ENCODE measurements at regions not wholly inside any gene's neighbourhood (a gene's known extent, or its start where the extent isn't known, plus 50 kb on each side); places are given as distances from the start of the nearest gene placed in this dataset.

GRCh38 chr12:93970900-93971688 is 177.3 kb upstream of the PLXNC1 start:
- no peaks in the 10 kb centered on the region for H3K36me3 Mint-ChIP-seq
- H3K4me3 Mint-ChIP-seq, result no peak overlapping the region
- ATAC-seq (no peak), DNase-seq (ENCODE audit: low spot score in 2 of 2) (no peak)
- H3K27ac Mint-ChIP-seq, result no peak overlapping the region
- H3K9me3 Mint-ChIP-seq, result no peaks in the 10 kb centered on the region
- H3K4me1 Mint-ChIP-seq, result peaks cover 5% of the 10 kb centered on the region

DNA sequence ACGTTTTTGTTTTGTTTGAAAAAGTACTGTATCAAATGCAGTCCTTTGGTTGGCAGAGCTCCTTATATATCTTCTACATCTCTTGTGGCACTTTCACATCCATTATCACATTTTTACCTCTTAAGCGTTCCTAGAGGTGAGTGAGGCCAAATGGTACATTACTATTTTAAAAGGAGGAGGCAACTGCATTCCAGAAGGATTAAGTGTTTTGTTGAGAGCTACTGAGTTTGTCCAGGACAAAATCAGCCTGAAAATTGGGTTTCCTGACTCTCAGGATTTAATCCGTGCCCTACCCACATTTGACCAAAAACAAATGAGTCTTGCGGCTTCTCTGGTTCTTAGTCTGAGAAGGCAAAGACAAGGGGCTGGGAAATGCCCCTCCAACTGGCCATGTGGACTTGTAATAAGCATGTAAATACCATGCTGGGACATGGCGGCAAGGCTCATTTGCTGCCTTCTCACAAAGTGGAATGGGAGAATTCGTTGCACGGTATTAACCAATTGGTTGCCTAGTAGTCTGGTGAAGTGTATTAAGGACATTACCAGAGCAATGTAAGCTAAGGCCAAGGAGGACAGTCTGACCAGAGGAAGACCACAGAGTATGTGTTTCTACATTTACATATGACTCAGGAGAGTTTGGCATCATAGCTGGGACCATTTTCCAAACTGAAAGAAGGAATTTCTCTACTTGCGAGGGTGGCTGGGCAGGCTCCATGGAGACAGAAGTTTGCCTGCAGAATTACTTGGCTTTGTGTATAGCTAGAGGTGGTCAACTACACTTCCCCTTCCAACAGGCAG is 175.8 kb upstream of the PLXNC1 start:
- no peak for ATAC-seq
- H3K4me3 Mint-ChIP-seq, result no peak overlapping the region
- no peak for DNase-seq (ENCODE audit: low spot score in 2 of 2)
- H3K4me1 Mint-ChIP-seq, result peaks cover 6% of the 10 kb centered on the region
- H3K27ac Mint-ChIP-seq, result no peak overlapping the region
- H3K36me3 Mint-ChIP-seq, result no peaks in the 10 kb centered on the region
- H3K9me3 Mint-ChIP-seq, result no peaks in the 10 kb centered on the region

GRCh38 chr12:93974252-93974651 is 174.1 kb upstream of the PLXNC1 start:
- no peak overlapping the region for H3K4me3 Mint-ChIP-seq
- H3K36me3 Mint-ChIP-seq, result no peaks in the 10 kb centered on the region
- peaks cover 6% of the 10 kb centered on the region for H3K4me1 Mint-ChIP-seq
- ATAC-seq (no peak), DNase-seq (ENCODE audit: low spot score in 2 of 2) (no peak)
- no peaks in the 10 kb centered on the region for H3K9me3 Mint-ChIP-seq
- H3K27ac Mint-ChIP-seq, result no peak overlapping the region

DNA sequence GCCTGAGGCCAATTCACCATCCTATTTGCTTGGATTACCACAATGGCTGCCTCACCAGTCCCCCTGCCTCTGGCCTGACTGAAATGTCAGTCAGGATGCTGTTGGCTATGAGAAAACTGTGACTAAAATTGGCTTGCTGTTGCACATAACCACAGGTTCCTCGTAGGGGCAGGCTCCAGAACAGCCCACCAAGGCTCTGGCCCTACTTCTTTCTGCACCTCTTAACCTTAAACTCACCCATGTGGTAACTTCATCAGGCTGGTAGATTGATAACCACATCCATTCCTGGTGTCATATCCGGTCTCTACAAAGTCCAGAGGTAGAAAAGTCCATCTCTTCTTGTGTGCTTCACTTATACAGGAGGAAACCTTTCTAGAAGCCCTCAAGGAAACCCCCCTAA is 172.4 kb upstream of the PLXNC1 start:
- DNase-seq (ENCODE audit: low spot score in 2 of 2) (no peak), ATAC-seq (peak; percentile 39)
- Mint-ChIP-seq H3K9me3 (no peaks in the 10 kb centered on the region), H3K27ac (no peak overlapping the region), H3K36me3 (no peaks in the 10 kb centered on the region), H3K4me1 (peaks cover 6% of the 10 kb centered on the region), H3K4me3 (no peak overlapping the region)

DNA sequence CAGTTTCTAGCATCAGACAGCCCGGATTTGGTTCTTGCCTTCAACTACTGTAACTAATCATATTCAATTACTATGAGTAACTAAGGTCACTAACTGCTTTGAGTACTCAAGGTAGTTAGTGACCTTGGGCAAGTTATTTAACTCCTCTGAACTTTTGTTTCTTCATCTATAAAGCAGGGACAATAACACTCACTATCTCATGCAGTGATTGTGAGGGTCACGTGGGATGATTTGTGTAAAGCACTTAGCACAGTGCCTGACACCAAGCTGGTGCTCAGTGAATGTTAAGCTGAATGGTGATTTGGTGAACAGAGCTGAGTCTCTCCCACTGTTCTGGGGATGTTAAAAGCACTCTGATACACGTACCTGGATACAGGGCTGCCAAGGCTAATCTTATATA is 171.3 kb upstream of the PLXNC1 start:
- Mint-ChIP-seq H3K4me1 (peaks cover 6% of the 10 kb centered on the region), H3K9me3 (no peaks in the 10 kb centered on the region), H3K4me3 (no peak overlapping the region), H3K36me3 (no peaks in the 10 kb centered on the region), H3K27ac (no peak overlapping the region)
- ATAC-seq (no peak), DNase-seq (ENCODE audit: low spot score in 2 of 2) (no peak)

DNA sequence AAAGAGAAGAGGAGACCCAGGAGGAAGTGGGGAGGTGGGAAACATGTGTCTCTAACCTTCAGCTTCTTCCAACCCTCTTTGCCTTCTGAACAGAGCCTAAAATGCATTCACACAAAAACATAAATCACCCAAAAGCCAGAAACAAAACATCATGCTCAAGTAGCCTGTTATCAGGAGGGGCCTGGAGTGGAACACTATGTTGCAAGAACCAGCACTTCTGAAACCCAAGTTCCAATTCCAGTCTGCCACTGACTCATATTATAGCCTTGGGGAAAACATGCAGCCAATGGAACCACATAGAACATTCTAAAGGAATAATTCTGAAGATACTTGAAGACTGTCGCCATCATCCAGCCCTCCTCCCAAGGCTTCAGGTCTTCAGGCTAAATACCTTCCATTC is 169.8 kb upstream of the PLXNC1 start:
- no peaks in the 10 kb centered on the region for H3K9me3 Mint-ChIP-seq
- no peaks in the 10 kb centered on the region for H3K36me3 Mint-ChIP-seq
- H3K4me1 Mint-ChIP-seq, result peaks cover 16% of the 10 kb centered on the region
- DNase-seq (ENCODE audit: low spot score in 2 of 2) (no peak), ATAC-seq (no peak)
- no peak overlapping the region for H3K4me3 Mint-ChIP-seq
- H3K27ac Mint-ChIP-seq, result no peak overlapping the region

GRCh38 chr12:93979189-93979588 is 169.2 kb upstream of the PLXNC1 start:
- Mint-ChIP-seq H3K36me3 (no peaks in the 10 kb centered on the region), H3K27ac (no peak overlapping the region), H3K4me3 (no peak overlapping the region), H3K4me1 (peaks cover 16% of the 10 kb centered on the region), H3K9me3 (no peaks in the 10 kb centered on the region)
- DNase-seq (ENCODE audit: low spot score in 2 of 2) (no peak), ATAC-seq (no peak)

DNA sequence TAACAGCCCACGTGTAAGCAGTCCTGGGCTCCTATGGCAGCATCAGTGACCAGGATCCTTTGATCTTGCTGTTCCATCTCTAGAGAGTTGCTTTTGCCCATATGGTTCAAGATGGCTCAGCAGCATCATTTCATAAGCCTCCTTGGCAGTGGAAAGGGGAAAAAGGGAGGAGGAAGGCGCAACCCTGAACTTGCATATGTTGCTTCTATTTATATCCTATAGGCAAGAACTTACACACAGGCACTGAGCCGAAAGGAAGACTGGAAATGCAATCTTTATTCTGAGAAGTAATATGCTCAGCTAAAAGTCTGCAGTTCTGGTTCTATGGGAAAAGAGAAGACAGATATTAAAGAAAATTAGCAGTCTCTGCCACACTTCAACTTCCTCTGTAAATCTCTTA is 167.7 kb upstream of the PLXNC1 start:
- Mint-ChIP-seq H3K4me1 (peaks cover 14% of the 10 kb centered on the region), H3K36me3 (no peaks in the 10 kb centered on the region), H3K9me3 (no peaks in the 10 kb centered on the region), H3K27ac (no peak overlapping the region), H3K4me3 (no peak overlapping the region)
- ATAC-seq (no peak), DNase-seq (ENCODE audit: low spot score in 2 of 2) (no peak)

DNA sequence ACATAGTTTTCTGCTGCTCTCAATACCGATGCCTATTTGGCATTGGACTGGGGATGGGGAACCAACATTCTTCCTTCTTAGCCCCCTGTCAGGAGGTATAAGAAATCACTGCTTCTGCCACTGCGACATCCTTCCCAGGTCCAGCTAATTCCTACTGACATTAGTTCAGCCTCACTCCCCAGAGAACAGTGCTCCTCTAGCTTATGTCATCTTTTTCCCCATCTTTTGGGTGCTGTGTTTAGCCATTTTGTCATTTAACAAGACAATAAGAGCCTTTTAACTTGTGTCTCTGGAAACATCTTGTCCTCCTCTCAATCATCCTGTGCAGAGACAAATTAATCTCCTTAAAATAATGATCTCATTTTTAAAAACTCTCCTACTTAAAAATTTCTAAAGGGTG is 167.0 kb upstream of the PLXNC1 start:
- DNase-seq (ENCODE audit: low spot score in 2 of 2) (no peak), ATAC-seq (no peak)
- H3K36me3 Mint-ChIP-seq, result no peaks in the 10 kb centered on the region
- H3K4me1 Mint-ChIP-seq, result peaks cover 9% of the 10 kb centered on the region
- H3K9me3 Mint-ChIP-seq, result no peaks in the 10 kb centered on the region
- H3K4me3 Mint-ChIP-seq, result no peak overlapping the region
- no peak overlapping the region for H3K27ac Mint-ChIP-seq

- no peaks in the 10 kb centered on the region for H3K9me3 Mint-ChIP-seq
Observed at GRCh38 chr12:93982771-93983315, 165.5 kb upstream of the PLXNC1 start.

DNA sequence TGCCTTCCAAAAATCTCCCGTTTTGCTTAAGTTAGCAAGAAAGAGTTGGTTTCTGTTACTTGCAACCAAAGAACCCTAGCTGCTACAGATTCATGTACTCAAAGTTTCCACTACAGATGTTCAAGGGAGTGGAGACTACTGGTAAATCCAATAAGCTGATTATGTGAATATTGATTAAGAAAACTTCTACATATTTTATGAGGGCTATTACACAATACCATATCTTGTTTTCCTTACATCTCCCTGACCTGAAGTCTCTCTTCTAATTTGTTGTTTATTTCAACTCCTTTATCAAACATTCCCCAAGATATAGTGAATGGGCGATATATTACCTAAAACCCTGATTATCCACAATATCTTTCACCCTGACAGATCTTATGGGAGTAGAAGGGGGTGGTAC is 164.4 kb upstream of the PLXNC1 start:
- Mint-ChIP-seq H3K9me3 (no peaks in the 10 kb centered on the region), H3K27ac (no peak overlapping the region), H3K4me3 (no peak overlapping the region), H3K4me1 (peaks cover 9% of the 10 kb centered on the region), H3K36me3 (no peaks in the 10 kb centered on the region)
- DNase-seq (ENCODE audit: low spot score in 2 of 2) (no peak), ATAC-seq (no peak)

More at GRCh38 chr12:93982771-93983315, 165.5 kb upstream of the PLXNC1 start:
- peak; percentile 85 for ATAC-seq
- H3K4me3 Mint-ChIP-seq, result no peak overlapping the region
- H3K36me3 Mint-ChIP-seq, result no peaks in the 10 kb centered on the region
- H3K27ac Mint-ChIP-seq, result no peak overlapping the region
- no peak for DNase-seq (ENCODE audit: low spot score in 2 of 2)
- H3K4me1 Mint-ChIP-seq, result peaks cover 9% of the 10 kb centered on the region

DNA sequence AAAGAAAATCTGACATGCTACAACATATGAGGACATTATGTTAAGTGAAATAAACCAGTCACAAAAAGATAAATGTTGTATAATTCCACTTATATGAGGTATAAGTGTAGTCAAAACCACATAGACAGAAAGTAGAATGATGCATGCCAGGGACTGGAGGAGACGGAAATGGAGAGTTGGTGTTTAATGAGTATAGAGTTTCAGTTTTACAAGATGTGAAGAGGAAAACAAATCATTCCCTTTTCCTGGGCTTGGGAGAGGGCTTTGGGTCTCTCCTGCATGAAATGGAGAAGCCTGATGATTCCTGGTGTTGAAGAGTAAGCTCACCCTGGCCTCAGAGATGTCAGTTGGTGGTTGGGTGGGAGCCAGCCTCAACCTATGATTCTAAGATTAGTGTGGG is 158.4 kb upstream of the PLXNC1 start:
- DNase-seq (ENCODE audit: low spot score in 2 of 2) (no peak), ATAC-seq (no peak)
- no peak overlapping the region for H3K4me3 Mint-ChIP-seq
- H3K27ac Mint-ChIP-seq, result no peak overlapping the region
- no peaks in the 10 kb centered on the region for H3K9me3 Mint-ChIP-seq
- no peaks in the 10 kb centered on the region for H3K36me3 Mint-ChIP-seq
- H3K4me1 Mint-ChIP-seq, result no peaks in the 10 kb centered on the region

DNA sequence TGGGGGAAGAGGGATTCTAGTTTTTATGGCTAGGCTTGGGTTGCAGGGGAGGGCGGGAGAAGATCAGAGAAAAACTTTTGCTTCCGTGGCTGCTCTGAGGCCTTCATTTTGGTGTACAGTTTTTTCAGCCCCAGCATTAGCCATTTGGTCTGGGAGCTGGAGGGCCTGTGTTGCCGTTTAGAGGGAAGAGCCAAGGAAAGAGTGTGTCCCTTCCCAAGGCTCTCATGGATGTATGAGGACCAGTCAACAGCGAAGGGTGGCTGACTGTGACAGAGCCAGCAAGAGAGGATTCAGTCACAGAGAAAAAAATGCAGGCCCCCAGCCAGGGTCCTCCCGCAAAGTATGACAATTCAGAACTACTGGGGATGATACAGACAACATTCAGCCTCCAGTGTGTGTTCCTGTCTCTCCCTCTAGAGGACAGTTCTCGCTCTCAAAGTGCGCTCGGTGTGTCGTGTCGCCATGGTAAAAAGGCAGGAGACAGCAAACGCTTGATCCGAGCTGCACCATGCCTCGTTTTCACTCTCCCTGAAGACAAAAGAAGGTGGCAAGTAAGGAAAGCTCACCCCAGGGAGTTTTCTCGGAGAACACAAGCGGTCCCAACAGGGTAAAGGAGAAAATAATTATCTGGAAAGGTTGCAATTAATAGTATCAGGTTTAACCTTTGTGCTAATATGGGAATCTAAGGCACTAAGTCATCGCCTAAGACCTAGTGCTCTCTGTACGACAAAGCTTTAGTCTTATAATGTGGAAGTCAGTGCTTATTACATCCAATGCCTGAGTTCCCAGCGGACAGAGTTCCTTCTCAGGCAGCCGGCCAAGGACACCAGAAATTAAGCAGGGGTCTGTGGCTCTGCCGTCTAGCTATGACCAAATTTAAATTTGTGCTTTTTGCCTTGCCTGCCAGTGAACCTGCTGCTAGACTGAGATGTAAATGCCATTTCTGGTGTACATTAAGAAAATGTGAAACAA is 157.3 kb upstream of the PLXNC1 start:
- H3K36me3 Mint-ChIP-seq, result no peaks in the 10 kb centered on the region
- ATAC-seq (no peak), DNase-seq (ENCODE audit: low spot score in 2 of 2) (no peak)
- no peak overlapping the region for H3K27ac Mint-ChIP-seq
- H3K9me3 Mint-ChIP-seq, result no peaks in the 10 kb centered on the region
- no peaks in the 10 kb centered on the region for H3K4me1 Mint-ChIP-seq
- no peak overlapping the region for H3K4me3 Mint-ChIP-seq

GRCh38 chr12:93991829-93992461 is 156.4 kb upstream of the PLXNC1 start:
- no peaks in the 10 kb centered on the region for H3K36me3 Mint-ChIP-seq
- H3K4me3 Mint-ChIP-seq, result no peak overlapping the region

More at GRCh38 chr12:93991829-93992461, 156.4 kb upstream of the PLXNC1 start:
- Mint-ChIP-seq H3K4me1 (no peaks in the 10 kb centered on the region), H3K27ac (no peak overlapping the region), H3K9me3 (no peaks in the 10 kb centered on the region)
- DNase-seq (ENCODE audit: low spot score in 2 of 2), result no peak
- no peak for ATAC-seq
